G401 (cell line): ENCODE measurements at regions not wholly inside any gene's neighbourhood (a gene's known extent, or its start where the extent isn't known, plus 50 kb on each side); places are given as distances from the start of the nearest gene placed in this dataset.

Experiments used
- DNase-seq: peaks from one replicate; pipeline ENCODE4 v3.0.0-alpha.2; 2015; ENCODE audit warnings: low spot score
- in situ Hi-C: cut with HindIII; loops from 2 replicates; pipeline ENCODE4 v1.10.0; 2016; ENCODE audit warnings: low sequenced_read_pairs, mixed read lengths

DNA sequence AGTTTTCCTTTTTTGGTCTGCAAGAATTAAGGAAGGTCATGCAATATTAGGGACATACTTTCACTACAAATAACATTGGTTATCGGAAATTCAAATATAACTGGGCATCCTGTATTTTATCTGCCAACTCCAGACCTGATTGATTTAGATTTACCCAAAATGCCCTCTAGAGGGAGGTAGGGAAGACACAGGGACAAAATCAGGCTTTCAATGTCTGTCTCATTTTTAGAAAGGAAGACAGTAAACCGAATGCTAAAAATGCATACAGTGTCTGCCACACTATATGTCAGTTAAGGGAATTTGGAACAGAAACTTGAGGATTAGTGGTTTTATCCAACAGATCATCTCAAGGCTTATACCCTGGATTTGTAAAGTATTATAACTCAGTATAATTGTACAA lies 161.7 kb upstream of the SOX9 start:
- DNase-seq, result no peak
- in situ Hi-C loops, result no loop called here

DNA sequence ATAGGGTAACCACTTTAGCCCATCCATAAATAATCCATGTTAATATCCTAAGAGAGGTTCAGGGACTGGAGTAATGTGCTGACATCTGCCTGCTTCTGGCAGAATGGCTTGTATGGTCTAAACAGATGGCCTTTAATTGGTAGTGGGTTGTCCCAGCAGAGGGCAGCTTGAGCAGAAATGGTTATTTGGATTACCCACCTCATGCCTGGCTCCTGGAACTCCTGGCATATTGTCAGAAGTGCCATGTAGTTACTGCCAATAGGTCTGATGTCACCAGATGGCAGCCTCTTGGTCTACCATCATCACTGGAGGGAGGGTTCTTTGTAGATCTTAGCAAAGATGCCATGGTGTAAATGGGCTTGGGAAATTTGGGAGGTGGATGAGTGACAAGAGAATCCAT lies 157.5 kb upstream of the SOX9 start:
- in situ Hi-C loops, result no loop called here
- peak; percentile 26 for DNase-seq

DNA sequence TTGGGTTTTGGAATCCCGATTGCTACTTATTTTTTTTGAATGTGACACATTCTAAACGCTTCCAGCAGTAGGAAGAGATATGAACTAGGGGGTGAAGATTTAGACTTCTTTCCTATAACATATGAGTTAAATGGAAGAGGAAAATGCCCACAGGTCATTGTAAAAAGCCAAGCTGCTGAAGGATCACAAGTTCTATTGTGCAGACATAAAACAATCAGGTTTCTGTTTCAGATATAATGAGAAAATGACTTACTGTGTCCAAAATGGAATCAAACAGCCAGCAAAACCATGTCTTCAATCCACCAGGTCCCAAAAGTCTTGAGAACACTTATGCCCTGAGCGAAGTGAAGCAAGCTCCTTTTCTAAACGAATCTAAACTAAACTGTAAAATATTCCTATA lies 157.0 kb upstream of the SOX9 start:
- DNase-seq, result no peak
- in situ Hi-C loops, result no loop called here

DNA sequence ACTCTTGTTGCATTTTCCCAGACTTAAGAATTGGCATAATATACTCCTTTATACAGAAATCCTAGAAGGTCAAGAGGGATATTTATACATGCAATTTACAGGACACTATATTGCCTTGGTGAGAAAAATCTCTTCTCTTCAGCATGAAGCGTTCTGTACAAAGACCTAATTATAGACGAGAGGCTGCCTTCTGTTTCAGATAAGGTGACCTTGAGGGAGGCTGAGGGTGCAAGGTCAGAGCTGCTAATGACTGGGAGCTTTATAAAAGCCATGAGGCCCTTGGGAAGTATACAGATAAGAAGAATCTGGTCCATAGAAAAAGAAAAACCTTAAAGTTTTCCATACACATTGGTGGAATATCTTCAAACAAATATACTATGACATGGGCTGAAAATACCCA lies 156.3 kb upstream of the SOX9 start:
- in situ Hi-C loops, result no loop called here
- DNase-seq, result no peak

DNA sequence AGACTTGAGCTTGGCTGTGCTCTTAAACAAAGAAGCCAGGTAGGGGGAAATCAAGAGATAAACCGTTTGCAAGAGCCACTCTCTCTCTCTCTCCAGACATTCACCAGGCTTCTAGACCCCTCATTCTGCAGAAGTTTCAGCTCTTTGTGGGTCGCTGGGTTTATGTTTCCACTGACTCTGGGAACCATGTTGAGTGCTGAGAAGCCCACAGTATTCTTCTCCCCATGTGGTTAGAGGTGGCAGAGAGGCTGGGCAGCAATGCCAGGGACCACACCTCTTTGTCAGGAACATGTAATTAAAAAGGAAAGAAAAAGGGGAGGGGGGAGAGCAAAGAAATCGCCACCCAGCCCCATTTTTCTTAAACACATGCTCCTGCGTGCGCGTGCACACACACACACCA lies 154.8 kb upstream of the SOX9 start:
- no peak for DNase-seq
- in situ Hi-C loops, result no loop called here

DNA sequence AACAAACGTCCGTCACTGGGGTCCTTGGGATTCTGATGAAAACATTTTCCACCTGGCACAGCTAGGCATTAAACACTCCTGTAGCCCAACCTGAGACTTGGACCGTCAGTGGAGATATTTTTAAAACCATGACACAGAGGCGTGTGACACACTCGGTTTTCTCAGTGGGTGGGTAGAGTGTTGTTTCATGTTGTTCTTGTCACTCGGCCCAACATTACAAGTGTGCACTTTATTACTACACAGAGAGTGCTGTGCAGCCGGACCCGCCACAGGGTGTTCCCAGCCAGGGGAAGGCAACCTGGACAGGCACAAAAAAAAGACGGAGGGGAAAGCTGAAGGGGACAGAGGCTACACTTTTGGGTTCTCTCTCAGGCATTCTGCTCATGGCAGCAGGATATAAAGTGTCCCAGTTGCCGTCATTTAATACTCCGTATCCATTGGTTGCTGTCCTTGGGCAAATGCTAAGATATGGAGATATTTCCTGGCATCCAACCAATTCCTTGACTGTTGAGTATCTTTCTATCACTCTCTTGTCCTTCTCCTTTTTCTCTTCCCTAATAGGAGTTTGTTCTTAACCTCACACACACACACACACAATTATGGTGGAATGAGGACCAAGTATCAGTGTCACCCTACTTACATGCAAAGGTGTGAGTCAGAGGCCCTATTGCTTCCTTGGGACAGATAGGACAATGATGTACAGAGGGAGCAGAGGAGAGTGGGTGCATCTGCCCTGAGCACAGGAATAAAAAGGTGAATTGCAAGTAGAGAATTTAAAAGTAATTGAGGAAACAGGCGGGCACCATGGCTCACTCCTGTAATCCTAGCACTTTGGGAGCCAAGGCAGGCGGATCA lies 154.1 kb upstream of the SOX9 start:
- no peak for DNase-seq
- in situ Hi-C loops, result no loop called here

DNA sequence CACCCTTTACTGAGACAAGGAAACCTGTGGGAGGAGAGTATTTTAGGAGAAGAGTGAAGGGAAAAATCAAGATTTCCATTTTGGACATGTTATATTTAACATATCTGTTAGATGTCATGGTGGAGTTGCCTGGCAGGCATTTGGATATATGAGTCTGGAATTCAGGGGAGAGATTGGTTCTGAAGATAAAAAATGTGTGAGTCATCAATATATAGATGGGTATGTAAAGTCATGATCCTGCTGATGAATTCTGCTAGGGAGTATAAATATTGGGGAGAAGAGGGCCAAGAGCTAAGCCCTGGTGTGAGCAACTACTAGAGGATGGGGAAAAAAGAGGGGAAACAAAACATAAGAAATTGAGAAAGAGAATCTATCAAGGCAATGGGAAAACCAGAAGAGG lies 151.3 kb upstream of the SOX9 start:
- no peak for DNase-seq
- in situ Hi-C loops, result no loop called here

DNA sequence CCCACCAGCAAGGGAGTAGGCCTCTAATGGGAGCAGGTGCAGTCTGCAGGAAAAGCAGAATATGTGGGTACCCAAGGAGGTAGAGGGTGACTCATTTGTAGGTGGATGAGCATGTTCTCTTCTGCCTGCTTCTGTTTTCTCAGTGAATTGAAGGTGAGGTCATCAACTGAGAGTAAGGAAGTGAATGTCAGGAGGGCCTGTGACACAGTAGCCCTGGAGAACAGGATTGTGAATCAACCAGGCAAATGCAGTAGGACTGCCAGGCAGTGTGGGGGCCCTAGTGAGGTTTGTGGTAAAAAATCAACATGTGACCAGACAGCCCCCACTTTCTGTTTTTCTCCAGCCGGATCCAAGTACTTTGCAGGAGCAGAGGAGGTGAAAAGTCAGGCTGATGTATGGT lies 150.5 kb upstream of the SOX9 start:
- in situ Hi-C loops, result no loop called here

DNA sequence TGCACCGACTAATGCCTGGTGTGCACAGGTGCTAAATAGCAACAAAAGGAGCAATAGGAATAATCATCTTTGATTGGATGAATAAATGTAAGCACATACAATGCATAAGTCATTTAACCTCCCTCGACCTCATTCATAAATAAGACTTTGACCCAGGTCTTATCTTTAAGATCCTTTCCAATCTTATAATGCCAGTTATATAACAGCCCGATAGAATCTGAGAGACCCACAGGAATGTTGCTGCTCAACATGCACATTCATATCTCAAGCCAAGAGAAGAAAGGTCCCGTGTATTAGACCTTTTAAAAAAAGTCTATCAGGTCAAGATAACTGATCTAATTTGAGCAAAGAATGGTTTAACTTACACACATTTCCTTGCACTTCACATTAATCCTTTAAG lies 146.8 kb upstream of the SOX9 start:
- in situ Hi-C loops, result no loop called here
- DNase-seq, result no peak

More for the DNA sequence above, 150.5 kb upstream of the SOX9 start:
- no peak for DNase-seq

DNA sequence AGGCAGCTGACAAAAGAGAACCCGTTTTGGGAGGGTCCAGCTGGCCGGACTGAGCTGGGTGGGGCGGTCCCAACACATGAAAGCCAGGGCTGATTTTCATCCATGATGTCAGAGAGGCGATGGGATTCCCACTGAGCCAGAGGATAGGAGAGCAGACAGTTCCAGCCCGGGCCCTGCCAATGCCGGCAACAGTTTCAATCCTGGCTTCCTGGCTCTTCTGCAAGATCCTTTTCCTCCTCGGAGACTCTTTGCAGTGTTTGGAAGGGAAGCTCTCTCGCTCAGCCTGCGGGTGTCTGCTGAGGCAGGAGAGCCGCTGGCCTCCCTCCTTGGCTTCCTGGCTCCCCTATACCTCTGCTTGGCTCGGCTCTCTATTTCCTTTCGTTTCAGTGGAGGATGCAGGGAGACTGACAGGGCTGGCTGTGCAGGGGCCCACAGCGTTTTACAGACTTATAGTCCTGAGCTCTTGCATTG lies 145.5 kb upstream of the SOX9 start:
- in situ Hi-C loops, result no loop called here
- peak; percentile 27 for DNase-seq

DNA sequence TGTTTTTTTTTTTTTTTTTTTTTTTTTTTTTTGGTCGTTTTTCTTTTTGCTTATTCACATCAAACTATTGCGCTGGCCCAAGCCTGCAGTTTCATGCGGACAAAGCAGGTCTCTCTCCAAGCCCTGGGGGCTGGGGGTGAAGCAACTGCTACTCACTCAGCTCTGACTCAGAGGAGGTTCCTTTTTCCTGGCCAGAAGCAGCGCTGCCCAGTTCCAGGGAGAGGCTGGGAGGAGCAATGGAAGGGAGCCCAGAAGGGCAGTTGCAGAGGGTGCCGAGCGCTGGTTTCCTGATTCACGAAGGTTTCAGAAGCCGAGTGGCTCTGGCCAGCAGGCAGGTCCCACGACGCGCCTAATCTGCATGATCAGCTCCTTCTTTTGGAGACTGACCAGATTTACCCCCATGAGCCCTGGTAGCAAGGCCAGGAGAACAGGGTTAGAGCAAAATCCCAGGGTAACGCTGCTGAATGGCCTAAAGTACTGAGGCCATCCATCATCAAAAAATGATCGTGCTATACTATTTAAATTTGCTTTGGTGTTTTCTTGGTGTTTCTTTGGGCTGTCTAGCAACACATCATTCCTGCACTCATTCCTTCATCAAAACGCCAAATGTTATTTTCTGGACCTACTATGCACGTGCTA lies 144.7 kb upstream of the SOX9 start:
- in situ Hi-C loops, result no loop called here
- peak; percentile 42 for DNase-seq

DNA sequence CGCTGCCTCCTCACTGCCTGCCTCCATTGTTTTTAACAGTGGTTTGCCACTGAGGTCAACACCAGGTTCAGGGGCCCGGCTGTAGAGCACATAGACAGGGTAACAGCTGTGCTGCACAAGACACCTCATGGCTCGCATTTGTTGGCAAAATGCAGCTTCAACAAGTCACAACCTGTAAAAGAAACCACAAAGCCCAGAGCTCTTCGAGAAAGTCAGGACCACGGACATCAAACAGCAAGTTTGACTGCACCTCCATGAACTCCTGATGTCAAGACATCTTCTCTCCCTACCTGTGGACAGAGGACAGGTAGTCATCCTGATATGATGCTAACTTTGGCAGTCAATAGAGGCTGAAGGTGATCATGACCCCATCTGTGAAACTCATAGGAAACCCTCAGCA lies 142.4 kb upstream of the SOX9 start:
- no peak for DNase-seq
- in situ Hi-C loops, result no loop called here

DNA sequence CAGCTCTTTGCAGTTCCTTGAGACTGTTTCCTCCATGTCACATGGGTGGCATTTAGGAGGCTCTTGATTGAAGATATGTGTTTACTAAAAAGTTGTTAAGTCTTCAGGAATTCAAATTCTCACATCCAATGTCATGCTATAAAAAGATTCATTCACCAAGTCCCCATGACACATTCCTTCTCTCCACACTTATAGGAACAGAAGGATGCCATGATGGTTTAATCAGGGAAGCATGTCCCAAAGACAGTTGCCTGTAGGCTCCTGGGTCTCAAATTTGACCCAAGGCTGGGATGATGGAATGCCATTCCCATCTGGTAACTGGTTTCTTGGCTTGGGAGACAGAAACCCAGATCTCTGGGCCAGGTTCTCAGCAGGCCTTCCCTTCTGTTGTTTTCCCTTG lies 140.6 kb upstream of the SOX9 start:
- DNase-seq, result no peak
- in situ Hi-C loops, result no loop called here

DNA sequence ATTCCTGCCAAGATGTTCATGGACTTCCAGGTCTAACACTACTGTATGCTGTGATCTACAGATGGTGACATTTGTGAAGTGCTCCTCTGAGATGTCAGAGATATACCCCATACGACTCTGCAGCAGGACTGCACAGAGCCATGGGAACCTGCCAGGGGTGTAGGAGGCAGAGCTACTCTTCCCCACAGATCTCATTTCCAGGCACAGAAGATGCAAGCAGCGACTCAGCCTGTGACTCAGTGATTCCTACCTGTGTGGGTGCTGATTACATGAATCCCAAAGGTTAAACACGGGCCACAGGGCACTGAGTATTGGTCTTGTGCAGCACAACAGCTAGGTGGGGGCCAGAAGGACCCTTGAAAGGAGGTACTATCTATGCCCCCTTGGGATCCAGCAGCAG lies 137.0 kb upstream of the SOX9 start:
- in situ Hi-C loops, result no loop called here
- DNase-seq, result no peak

DNA sequence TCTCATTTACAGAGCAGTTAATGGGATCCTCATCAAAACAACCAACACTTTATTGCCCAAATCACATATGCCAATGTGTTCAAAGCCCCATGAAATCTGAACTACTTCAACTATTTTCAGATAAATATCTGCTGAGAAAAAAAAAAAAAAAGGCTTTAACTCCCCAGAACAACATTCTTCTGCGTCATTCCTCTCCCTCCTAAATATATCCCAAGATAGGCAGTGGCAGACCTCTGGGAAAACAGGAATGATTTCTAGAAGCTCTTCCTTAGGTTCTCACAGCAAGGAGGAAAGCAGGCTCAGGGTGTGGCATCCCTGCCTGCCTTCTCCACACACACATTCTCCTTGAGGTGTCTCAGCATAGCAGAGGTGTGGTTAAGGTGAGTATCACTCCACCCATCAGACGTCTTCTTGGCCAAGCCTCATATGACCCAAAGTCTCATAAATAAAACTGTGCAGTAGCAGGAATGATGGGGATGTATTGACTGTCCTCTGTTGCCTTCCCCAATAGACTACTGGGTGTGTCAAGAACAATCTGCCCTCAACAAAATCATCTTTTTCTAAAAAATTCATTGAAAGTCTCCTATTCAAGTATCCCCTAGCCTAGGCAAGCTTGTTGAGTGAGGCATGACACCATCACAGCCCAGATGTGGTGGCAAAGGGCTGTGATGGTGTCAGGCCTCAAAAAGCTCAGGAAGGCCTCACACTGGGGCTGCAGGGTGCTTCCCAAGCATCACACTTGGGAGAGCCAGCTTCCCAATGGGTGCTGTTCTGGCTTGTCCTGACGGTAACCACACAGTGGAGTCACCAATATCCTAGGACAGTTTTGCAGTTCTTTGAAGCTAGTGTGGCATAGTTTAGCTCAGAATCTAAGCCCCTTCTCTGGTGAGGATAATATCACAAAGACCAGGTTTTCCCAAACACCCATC lies 135.4 kb upstream of the SOX9 start:
- in situ Hi-C loops, result no loop called here
- no peak for DNase-seq

DNA sequence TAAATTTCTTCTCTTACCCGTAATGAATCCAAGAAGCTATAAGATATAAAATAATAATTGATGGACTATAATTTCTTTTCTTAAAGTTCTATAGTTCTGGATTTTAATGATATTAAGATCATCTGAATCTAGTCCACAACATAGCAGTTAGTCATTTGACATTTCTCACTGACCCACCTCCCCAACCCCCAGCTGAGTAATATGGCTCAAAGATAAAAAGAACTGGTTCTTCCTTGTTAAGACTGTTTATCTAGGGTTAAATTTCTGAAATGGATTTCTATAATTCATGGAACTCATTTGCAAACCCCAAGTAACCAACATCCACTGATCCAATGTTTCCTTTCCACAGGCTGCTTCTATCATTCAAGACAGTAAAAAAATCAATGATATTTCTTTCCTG lies 133.9 kb upstream of the SOX9 start:
- in situ Hi-C loops, result no loop called here
- no peak for DNase-seq

DNA sequence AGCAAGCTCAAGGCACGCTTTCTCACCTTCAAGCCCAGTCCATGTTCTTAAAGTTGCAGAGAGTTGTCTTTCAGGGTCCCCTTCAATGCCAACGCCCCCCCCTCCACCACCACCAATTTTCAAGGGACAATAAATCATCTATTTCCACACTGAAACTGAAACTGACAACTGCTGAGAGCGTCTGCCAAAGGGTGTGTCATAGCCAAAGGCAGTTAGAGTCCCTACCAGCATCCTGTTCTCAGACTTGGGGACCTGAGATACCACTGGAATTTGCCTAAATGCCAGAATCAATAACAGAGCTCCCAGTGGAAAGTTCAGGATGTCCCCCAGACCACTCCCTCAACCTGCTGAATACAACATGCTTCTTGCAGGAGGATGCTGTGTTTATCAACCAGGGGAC lies 133.2 kb upstream of the SOX9 start:
- DNase-seq, result no peak
- in situ Hi-C loops, result no loop called here

DNA sequence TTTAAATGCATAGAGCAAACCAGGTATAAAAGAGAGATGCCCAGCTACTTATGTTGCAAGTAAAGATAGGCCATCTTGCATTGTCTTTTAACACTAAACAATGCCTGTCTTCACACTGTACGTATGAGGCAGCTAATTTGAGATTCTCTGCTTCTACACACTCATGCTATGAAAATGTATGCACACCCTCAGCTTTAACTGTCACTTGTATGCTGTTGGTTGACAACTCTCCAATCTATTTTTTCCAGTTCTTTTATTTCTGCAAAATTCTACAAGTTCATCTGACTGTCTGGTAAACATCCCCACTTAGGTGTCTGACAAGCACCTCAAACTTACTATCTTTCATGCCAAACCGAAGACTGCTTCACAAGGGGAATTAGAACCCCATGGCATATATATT lies 131.7 kb upstream of the SOX9 start:
- no peak for DNase-seq
- in situ Hi-C loops, result no loop called here

DNA sequence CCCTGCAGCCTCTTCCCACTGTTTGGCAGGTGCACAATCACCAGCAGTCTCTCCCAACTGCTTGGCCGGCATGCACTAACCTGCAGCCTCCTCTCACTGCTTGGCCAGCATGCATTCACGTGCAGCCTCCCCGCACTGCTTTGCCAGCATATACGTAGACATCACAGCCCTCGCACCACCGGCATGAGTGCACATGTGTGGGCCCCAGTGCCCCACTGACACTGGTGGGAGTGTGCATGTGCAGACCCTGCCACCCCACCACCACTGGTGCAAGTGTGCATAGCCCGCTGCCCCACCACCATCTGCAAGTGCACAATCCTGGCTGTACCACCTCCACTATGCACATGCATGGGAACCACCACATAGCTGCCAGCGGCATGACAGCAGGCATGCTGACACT lies 127.5 kb upstream of the SOX9 start:
- DNase-seq, result no peak
- in situ Hi-C loops, result no loop called here

DNA sequence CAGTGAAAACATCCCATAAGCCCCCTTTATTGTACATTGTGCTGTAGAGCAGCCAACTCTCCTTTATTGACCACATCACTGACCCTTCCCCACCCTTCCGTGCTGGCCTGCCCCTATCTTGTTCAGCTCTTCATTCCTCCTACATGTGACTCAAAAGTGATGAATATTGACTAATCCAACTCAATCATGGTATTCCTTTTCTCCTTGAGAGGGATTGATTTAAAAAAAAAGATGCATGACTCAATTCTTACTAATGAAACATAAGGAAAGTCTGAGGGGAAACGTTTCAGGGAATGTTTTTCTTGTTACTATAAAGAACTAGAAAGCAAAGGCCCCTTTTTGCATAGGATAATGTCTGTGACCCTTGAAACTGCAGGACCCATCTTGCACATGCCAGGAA lies 125.2 kb upstream of the SOX9 start:
- no peak for DNase-seq
- in situ Hi-C loops, result no loop called here
